Loucy (cell line): ENCODE measurements at regions not wholly inside any gene's neighbourhood (a gene's known extent, or its start where the extent isn't known, plus 50 kb on each side); places are given as distances from the start of the nearest gene placed in this dataset.

ENCODE experiments used
- CTCF ChIP-seq: fragments of 200-600 bp; sonication (generic); conservative IDR thresholded peaks from 2 replicates; pipeline ENCODE4 v1.5.1; 2014; ENCODE audit warnings: mild to moderate bottlenecking, antibody characterized with exemption, low read length
- EZH2phosphoT487 ChIP-seq: fragments of 200-600 bp; IDR thresholded peaks from 2 replicates; pipeline ENCODE4 v1.6.1; 2018; ENCODE audit warnings: antibody characterized with exemption, mild to moderate bottlenecking, moderate library complexity, borderline replicate concordance

DNA sequence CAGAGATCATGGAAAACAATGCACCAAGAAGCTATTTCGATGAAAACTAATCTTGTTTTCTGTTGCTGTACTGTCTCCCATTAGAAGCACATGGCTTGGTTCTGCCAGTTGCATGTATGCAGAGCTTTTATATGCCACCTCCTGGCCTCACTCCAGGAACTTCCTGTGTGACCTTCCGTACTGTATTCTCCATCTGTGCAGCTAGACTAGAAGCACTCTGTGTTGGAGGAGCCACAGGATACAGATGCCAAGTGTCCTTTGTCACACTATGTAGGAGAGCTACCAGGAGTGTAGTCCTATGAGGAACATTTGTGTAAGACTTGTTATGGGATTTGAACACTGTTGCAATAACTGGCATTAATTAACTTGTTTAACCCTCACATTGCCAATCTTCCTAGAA is 503.5 kb upstream of the TPK1 start:
- TF ChIP-seq CTCF = no peak
- no peak for TF ChIP-seq EZH2phosphoT487
